A204.1 (cell line): ENCODE measurements at regions not wholly inside any gene's neighbourhood (a gene's known extent, or its start where the extent isn't known, plus 50 kb on each side); places are given as distances from the start of the nearest gene placed in this dataset.
A peak's percentile ranks its signal among the peaks of the same experiment; 100 is the strongest.

ENCODE experiments used
- FAIRE-seq: peaks from 2 replicates; lab custom pipeline; 2012; peaks lifted over from hg19 to GRCh38; lab: Jason Lieb, UNC

DNA sequence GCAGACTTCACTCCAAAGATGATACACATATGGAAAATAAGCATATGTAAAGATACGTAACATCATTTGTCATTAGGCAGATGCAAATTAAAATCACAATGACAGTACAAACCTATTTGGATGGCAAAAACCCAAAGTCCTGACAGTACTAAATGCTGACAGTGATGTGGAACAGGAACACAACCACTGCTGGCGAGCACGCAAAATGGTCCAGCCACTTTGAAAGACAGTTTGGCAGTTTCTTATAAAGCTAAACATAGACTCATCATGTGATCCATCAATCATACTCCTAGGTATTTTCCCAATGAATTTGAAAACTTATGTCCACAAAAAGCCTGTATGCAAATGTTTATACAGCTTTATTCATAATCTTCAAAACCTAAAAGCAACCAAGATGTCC lies 200.7 kb downstream of the RAMP3 start:
- no peak for FAIRE-seq

DNA sequence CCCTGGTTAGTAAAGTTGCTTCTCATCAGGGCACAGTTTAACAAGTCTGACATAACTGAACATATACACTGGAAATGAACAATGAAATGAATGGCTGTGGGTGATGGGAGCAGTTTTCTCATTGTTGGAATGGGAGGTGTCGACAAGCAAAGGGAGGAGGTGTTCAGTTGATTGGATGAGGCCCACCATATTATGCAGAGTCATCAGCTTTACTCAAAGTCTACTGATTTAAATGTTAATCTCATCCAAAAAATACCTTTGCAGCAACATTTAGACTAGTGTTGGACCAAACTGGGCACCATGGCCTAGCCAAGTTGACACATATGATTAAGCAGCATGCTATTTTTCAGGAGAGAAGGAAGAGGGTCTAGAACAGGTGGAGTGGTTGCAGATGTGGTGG lies 201.7 kb downstream of the RAMP3 start:
- FAIRE-seq, result no peak

DNA sequence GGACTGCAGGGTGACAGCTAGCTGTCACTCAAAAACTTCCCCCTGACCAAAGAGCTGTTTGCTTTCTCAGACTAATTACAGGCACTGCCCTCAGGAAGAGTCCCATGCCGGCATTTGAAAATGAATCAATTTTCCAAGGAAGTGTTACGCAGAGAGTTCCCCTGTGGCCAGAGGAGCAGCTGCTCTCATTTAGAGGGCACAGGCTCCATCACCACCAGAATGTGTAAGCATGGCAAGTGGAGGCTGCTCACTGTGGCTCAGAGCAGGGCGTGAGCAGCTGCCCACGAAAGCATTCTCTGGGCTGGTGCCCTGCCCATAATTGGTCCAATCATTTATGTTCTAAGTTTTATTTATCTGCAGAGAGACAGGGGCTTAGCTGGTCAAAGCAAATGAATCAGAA lies 202.2 kb downstream of the RAMP3 start:
- no peak for FAIRE-seq

DNA sequence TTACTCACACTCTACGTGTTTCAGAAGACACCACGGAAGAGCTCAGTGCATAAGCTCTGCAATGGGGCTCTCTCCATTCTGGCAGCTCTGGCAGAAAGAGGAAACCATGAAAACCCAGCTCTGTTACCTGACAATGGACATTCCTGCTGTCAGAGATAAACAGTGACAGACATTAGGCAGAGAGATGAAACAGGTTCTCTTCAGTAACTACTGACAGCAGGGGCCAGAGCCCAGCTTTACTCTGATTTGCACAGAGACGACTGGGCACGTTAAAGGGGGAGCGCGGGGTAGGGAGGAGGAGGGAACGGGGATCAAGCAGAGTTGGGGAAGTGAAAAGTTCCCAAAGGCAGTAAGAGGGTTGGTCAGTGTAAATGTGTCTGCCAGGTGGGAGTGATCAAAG lies 206.1 kb downstream of the RAMP3 start:
- no peak for FAIRE-seq

DNA sequence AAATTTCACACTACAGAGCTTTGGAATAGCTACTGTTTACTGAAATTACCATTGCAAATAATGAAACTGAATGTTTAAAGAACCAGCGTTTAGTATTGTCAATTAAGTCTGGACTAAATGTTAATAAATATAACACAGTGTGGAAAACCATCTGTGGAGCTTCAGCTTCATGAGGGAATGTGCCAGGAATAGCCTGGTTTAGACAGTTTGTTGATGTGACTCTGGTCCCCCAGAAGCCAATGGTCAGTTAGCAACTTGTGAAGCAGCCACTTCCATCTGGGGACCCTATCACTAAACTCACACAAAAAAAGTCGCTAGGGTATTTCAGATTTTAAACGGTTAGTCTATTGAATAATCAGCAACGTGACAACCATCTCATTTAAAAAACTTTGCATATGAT lies 207.8 kb downstream of the RAMP3 start:
- FAIRE-seq, result no peak

DNA sequence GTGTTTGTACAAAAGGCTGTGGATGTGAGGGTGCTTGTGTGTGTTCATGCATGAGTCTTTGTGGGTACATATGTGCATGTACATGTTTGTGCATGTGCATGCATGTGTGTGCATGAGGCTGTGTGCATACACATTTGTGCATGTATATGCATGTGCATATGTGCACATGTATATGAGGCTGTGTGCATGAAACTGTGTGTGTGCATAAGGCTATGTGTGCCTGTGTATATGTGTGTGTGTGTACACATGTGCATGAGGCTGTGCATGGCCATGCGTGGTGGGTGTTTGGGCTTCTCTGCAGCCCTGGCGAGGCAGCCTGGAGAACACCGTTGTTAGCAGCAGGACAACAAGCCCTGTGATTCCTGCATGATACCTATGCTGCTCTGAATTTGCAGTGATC lies 207.7 kb upstream of the ADCY1 start:
- no peak for FAIRE-seq

DNA sequence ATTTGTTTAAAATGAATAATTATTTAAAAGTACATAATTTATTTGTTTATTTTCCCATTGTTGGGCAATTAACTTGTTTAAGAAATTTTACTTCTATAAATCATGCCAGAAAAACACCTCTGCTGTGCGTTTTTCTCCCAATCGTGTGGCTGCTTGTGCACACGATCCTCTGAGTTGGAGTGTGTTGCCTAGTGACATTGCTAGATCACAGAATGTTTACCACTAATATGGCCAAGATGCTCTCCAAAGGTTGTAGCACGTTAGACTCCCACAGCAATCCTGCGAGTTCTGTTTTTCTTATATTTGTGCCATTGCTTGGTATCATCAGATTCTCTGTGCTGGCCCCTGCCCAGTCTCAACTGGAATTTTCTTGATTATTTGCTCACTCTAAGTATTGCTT lies 207.1 kb upstream of the ADCY1 start:
- FAIRE-seq, result no peak

DNA sequence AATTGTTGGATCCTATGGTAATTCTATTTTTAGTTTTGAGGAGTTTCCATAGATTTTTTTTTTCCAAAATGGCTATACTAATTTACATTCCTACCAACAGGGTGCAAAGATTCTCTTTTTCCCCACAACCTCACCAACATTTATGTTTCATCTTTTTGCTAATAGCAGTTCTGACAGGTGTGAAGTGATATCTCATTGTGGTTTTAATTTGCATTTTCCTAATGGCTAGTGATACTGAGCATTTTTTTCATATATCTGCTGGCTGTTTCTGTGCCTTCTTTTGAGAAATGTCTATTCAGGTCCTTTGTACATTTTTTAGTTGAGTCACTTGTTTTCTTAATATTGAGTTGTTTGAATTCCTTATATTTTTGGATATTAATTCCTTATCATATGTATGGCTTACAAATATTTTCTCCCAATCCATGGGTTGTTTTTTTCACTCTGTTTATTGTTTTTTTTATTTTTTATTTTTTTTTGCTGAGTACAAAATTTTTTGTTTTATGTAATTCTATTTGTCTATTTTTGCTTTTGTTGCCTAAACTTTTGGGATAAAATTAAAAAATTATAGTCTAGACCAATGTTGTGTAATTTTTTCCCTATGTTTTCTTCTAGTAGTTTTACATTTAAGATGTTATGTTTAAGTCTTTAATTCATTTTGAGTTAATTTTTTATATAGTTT lies 205.9 kb upstream of the ADCY1 start:
- peak; percentile 78 for FAIRE-seq

DNA sequence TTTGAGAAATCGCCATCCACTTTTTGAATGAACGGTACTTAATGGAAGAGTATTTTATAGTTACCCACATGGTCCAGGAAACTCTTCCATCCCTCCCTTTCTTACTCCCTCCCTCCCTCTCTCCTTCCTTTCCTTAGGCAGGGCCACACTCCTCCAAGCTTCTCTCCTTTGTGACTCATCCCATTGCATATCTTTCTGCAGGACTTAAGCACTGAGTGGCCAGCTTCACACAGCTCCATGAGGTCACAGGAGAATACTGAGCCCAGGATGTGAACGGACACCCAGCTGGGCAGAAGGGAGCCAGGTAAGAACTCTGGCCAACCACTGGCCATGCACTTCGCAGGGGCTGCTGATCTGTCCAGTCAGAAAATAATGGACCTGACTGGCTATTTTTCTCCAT lies 189.7 kb upstream of the ADCY1 start:
- no peak for FAIRE-seq

DNA sequence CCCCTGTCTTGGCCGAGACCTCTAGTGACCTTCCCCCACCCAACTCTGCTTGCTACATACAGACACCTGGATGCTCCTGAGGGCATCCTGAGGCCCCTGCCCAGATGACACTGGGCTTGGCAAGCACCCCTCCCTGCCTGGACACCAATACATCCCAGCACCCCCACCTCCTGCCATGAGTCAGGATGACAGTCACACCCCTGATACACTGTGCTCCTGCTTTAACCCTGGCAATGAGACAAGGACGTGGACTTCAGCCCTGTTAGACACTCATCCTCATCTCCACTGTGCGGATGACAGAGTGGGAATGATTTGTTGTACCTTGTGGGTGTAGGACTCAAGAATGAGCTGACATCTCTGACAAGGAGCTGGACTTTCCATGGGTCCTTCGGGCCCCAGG lies 186.3 kb upstream of the ADCY1 start:
- no peak for FAIRE-seq

DNA sequence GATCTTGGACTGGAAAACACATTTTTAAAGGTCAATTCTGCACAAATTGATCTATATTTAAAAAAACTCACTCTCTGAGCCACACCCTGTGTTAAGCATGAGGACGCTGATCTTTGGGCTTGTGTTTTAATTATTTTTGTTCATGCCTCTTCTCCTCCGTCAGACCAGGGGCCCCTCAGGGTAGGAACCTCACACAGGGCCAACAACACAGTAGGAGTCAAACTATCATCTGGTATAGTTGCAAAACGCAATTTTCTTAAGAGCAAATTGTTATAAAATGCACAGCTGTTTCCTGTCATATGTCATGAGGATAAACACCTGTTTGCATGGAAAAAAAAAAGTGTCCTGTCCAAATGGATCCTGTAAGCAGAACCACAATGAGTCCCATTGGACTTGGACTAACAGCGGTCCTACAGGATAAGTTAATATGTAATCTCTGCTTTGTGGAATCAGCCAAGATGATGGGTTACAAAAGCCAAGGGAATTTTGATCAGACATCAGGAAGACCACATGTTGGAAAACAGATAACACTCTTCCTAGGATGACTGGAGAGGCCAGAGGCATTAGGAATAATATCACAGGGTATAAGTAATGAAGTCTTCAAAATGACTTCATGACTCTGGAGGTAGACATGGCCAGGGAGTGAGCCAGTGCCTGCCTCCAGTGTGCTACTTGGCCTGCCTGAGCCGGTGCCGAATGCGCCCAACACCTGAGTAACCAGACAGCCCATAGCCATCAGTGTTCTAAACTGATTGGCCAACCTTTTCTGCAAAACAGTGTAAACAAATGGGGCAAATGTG lies 184.9 kb upstream of the ADCY1 start:
- no peak for FAIRE-seq

DNA sequence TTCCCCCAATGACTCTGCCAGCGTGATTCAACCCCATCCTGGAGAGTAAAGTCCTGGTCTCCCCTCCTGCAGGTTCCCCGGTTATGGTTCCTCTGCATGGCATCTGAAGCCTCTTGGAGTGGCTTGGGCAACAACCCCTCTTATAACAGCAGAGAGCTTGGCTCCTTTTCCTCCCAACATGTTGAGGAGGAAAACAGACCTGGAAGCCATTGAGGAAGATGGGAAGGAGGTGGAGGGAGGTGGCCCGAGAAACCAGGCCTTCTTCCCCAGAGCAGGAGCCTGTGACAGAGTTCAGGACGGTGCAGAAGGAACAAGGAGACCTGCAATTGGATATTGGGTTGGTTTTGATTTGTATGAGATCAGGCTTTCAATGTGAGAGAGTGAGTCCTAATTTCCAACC lies 184.0 kb upstream of the ADCY1 start:
- no peak for FAIRE-seq

DNA sequence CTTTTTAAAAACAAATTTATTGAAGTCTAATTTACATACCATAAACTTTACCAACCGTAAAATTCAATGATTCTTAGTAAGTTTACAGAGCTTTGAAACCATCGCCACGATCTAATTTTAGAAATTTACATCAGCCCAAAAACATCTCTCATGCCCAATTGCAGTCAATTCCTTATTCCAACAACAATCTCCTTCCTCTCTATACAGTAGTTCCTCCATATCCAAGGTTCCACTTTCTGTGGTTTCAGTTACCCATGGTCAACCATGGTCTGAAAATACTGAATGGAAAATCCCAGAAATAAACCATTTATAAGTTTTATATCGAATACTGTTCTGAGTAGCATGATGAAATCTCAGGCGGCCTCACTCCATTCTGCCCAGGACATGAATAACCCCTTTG lies 183.4 kb upstream of the ADCY1 start:
- no peak for FAIRE-seq

DNA sequence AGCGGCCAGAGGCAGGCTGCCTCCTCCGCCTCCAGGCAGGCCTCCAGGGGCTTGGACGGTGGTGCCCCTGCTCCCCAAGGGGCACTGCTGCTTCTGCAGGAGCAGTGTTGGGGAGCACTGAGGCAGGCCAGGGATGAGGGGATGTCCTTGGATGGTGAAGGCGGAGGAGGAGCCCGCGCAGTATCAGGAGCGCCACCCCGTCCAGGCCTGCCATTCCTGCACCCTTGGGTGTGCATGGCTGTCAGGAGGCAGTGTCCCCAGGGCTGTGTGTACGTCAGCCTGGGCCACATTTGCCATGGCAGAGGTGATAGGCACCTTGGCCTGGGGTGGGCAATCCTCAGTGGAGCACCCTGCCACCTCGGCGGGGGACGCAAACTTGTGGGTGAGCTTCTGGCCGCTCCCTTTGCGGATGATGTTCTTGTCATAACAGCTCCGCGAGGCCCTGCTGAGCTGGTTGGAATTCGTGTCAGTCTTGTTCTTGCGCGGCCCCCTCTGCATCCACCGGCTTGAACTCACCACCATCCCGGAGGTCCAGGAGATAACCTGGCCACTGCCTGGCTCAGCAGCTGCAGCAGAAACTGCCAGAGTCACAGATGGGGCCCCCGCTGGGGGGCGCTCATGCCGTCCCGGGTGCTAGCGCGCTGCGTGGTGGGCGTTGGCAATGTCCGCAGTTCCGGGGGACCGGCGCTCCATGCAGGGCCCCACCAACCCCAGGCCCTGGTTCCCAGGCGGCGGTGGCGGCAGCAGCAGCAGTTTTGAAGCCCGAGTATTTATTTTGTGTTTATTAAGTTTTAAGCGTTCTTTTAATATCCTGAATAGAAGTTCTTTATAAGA lies 182.3 kb upstream of the ADCY1 start:
- FAIRE-seq, result no peak

DNA sequence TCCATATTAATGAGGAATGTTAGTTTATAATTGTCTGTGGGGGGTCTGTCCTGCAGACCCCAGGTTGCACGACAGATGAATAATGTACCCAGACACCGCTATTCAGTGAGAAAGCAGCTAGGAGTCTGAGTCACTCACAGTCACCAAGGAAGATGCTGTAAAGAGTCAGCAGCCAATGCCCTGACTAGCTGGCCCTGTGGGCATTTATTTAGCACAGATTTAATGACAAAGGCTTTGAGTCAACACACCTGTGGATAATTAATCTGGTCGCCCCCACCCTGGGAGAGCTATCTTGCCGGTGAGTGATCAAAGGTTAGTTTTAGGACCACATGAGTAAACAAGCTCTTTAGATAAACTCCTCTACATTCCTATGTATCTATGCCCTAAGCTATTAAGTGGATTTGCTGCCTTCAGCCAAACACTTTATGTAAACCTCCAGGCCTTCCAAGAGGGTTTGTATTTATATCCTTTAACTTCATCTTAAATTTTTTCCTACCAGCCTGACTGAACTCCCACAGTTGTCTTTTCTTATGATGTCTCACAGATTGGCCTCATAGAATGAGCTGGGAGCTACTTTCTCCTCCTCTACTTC lies 180.0 kb upstream of the ADCY1 start:
- FAIRE-seq, result no peak

DNA sequence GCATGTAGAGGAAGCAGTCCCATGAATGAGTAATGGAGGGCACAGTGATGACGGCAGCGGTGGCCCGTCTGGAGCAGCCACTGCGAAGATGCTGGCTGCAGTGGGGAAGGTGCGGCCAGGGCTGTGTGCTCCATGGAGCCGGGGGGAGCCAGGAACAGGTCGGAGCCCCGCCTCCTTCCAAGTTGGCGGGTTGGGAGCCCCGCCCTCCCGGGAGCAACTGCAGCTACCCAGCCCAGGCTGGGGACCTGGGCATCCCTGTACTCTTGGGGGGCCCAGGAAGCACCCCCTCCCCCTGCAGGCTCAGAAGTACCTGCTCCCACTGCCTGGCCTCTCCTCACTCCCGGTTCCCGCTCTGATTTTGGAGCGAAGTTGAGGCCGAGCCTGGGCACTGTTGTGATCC lies 175.1 kb upstream of the ADCY1 start:
- FAIRE-seq, result no peak

DNA sequence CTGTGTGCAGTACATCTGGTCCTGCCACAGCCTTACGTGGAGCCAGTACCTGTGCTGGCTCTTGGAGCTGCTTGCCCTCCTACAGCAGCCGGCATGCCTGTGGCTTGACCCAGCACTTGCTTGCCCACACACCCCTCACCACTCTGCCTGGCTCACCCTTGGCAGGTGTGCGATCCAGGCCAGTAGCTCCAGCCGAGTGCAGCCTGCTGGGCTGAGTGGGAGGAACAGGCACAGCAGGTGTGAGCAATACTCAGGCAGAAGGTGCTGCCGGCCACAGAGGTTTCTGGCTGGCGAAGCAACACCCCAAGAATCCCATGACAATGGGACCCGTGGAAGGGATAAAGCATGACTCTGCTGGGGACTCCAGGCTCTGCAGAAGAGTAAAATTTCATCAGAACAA lies 173.5 kb upstream of the ADCY1 start:
- FAIRE-seq, result no peak

DNA sequence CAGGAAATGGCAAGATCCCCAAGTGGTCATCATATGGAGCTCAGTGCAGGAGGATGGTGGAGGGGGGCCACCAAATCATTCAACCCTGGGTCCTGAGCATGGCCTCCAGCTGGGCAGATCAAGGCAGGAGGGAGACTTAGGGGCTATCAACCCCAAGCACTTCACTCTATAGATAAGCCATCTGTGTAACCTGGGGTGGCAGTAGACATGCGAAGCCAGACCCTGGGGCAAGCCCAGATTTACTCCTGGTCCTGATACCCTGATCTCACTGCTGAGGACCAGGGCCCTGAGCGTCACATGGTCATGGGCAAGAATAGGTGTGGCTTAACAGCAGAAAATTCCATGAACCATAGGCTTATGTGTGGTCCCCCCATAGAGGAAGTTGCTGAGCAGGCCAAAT lies 173.0 kb upstream of the ADCY1 start:
- no peak for FAIRE-seq

DNA sequence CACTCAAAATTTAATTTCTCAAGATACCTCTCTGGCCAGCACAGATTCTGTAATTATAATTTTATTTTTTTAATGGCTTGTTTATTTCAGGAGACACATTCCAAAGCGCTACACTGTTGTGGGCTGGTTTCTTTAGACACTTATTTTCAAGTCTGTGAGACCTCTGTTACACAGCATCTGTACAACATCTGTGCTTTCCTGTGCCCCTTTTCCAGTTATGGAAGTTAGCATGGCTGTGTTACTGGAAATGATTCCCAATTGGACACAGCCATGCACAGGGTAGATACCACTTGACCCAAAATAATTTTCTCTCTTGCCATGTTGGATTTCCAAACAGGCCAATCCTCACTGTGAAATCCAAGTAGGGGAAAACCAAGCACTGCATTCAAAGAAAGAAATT lies 172.3 kb upstream of the ADCY1 start:
- no peak for FAIRE-seq

DNA sequence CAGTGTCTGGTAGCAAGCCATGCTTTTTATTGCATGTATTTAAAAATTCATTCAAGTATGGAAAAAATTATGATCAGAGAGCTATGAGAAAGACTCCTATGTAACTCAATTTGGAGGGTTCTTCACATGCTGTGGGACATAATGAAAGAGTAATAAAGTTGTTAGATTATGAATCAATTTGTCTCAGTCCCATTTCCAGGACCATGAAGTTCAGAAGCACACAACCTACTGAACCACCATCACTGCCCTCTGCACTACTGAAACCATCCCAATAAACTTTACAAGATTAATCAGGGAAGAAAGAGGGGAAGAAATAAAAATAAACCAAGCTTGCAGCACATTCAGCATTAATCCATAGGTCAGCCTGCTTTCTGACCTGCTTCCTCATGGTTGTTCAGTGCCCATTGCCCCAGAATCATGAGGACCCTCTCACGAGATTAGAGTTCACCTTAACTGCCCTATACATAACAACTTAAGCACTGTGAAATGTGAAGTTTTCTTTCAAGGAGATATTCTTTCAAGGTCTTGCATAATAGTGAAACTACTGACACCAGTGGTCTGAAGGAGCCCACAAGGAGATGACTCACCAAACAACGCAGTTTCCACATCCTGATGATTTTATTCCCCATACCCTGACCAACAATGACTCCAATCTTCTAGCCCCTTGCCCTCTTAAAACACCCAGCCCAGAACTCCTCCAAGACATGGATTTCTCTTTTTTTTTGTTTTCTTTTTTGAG lies 171.5 kb upstream of the ADCY1 start:
- no peak for FAIRE-seq

DNA sequence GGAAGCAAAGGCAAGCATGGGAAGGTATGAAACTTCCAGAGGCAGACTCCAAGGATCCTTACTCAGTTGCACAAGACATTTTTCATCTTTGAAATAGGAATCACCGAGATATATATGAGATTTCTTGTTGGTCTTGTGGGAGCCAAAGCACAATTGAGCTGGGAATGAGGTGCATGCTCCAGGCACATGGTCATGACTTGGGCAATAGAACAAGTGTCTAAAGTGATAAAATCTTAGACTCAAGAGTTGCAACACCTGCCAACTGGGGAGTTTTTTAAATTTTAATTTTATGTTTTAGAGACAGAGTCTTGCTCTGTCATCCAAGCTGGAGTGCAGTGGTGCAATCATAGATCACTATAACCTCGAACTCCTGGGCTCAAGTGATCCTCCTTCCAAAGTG lies 169.5 kb upstream of the ADCY1 start:
- no peak for FAIRE-seq

DNA sequence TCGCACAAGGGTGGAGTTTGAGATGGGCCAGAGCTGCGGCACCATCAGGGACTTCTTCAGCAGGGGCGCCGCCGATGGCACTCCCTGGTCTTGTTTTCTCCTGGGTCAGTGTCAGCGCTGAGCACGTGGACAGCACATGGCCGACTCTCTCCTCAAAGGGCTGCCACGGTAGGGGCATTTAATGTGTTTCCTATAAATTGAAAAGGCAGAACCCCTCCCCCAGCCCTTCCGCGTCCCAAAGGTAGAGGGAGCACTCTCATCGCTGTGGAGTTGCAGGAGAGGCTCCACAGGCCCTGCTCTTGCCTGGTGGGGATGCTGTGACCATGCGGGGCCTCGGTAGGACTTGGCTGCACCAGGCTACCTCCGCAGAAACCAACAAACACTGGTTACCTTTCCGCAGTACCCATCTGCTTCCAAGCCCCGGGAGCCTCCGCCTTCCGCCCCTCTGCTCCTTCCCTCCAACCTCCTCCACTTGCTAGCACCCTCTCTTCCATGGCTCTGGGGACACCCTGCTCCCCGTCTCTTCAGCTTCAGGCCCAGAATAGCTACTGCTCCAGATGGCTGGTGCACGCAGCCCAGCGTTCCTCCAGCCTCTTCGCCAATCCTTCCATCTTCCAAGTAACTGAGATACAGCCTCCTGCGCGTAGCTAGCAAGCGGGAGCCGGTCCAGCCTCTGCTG lies 166.3 kb upstream of the ADCY1 start:
- no peak for FAIRE-seq
